Renal cortex interstitium (tissue), 11 donors: ENCODE measurements at regions not wholly inside any gene's neighbourhood (a gene's known extent, or its start where the extent isn't known, plus 50 kb on each side); places are given as distances from the start of the nearest gene placed in this dataset.

Experiments used
- DNase-seq, 11 donors: peaks; one replicate each; pipeline ENCODE4 v3.0.0-alpha.2; 2013; ENCODE audit warnings: low read depth in 9 of 11, low spot score in 4 of 11; ENCODE audit errors: extremely low read depth in 1 of 11

GRCh38 chr2:863732-864450 lies 86.8 kb upstream of the SNTG2 start:
- no peak for DNase-seq

- no peak for DNase-seq
Observed at GRCh38 chr2:862731-863466, 87.8 kb upstream of the SNTG2 start.

- DNase-seq: no peak
Observed at GRCh38 chr2:862355-862687, 88.3 kb upstream of the SNTG2 start.

- no peak for DNase-seq
Observed at GRCh38 chr2:861655-862354, 88.8 kb upstream of the SNTG2 start.

- DNase-seq: no peak
Observed at GRCh38 chr2:860259-860855, 90.3 kb upstream of the SNTG2 start.

- no peak for DNase-seq
Observed at GRCh38 chr2:858646-859045, 92.0 kb upstream of the SNTG2 start.

GRCh38 chr2:857937-858336 lies 92.7 kb upstream of the SNTG2 start:
- no peak for DNase-seq

GRCh38 chr2:857081-857480 lies 93.6 kb upstream of the SNTG2 start:
- DNase-seq: no peak

GRCh38 chr2:856456-856855 lies 94.2 kb upstream of the SNTG2 start:
- no peak for DNase-seq

GRCh38 chr2:856041-856440 lies 94.6 kb upstream of the SNTG2 start:
- DNase-seq: no peak

- DNase-seq: no peak
Observed at GRCh38 chr2:855177-855576, 95.5 kb upstream of the SNTG2 start.

GRCh38 chr2:854460-854859 lies 96.2 kb upstream of the SNTG2 start:
- DNase-seq: no peak

GRCh38 chr2:853203-853870 lies 97.3 kb upstream of the SNTG2 start:
- no peak for DNase-seq

- DNase-seq: no peak
Observed at GRCh38 chr2:852168-852567, 98.5 kb upstream of the SNTG2 start.

- DNase-seq: no peak
Observed at GRCh38 chr2:851680-852079, 99.0 kb upstream of the SNTG2 start.

- no peak for DNase-seq
Observed at GRCh38 chr2:851078-851477, 99.6 kb upstream of the SNTG2 start.

- no peak for DNase-seq
Observed at GRCh38 chr2:850429-850828, 100.2 kb upstream of the SNTG2 start.

GRCh38 chr2:848099-848498 lies 102.5 kb upstream of the SNTG2 start:
- DNase-seq: no peak

- DNase-seq: no peak
Observed at GRCh38 chr2:847669-848068, 103.0 kb upstream of the SNTG2 start.

- DNase-seq: no peak
Observed at GRCh38 chr2:844715-845114, 105.9 kb upstream of the SNTG2 start.
